ENCODE measurements at regions not wholly inside any gene's neighbourhood (a gene's known extent, or its start where the extent isn't known, plus 50 kb on each side); places are given as distances from the start of the nearest gene placed in this dataset.

GRCh38 chr2:163407296-163407695, 328.5 kb downstream of the FIGN start (continued):
- TF ChIP-seq AFF4 (CRISPR knock-in tag; IDR thresholded peaks at IDR 0.05; ENCODE audit: borderline replicate concordance) (no peak), CBFB (CRISPR knock-in tag; IDR thresholded peaks at IDR 0.05; ENCODE audit: low read depth) (no peak), ZNF425 (CRISPR knock-in tag; conservative IDR thresholded peaks at IDR 0.05) (no peak), NR3C1 (CRISPR knock-in tag; conservative IDR thresholded peaks at IDR 0.05; ENCODE audit: low read depth) (no peak), ZNF121 (CRISPR knock-in tag; IDR thresholded peaks at IDR 0.05) (no peak), MXD4 (CRISPR knock-in tag; IDR thresholded peaks at IDR 0.05; ENCODE audit: borderline replicate concordance) (no peak), SMAD4 (CRISPR knock-in tag; IDR thresholded peaks at IDR 0.05) (no peak), GABPB1 (CRISPR knock-in tag; IDR thresholded peaks at IDR 0.05) (no peak)

- TF ChIP-seq TEAD4 (CRISPR knock-in tag; IDR thresholded peaks at IDR 0.05) (no peak), ERG (CRISPR knock-in tag; IDR thresholded peaks at IDR 0.05) (no peak), ZNF263 (CRISPR knock-in tag; IDR thresholded peaks at IDR 0.05; ENCODE audit: low read depth) (no peak), SOX15 (CRISPR knock-in tag; IDR thresholded peaks at IDR 0.05) (no peak), IRF1 (CRISPR knock-in tag; IDR thresholded peaks at IDR 0.05) (no peak), ZMAT4 (CRISPR knock-in tag; IDR thresholded peaks at IDR 0.05) (no peak), TCF7 (CRISPR knock-in tag; IDR thresholded peaks at IDR 0.05; ENCODE audit: low read depth) (no peak), NR1H2 (CRISPR knock-in tag; IDR thresholded peaks at IDR 0.05) (no peak), FOXK1 (CRISPR knock-in tag; IDR thresholded peaks at IDR 0.05) (no peak), ZNF396 (CRISPR knock-in tag; IDR thresholded peaks at IDR 0.05; ENCODE audit: borderline replicate concordance) (no peak), PRRX2 (CRISPR knock-in tag; IDR thresholded peaks at IDR 0.05) (no peak), GABPB1 (CRISPR knock-in tag; IDR thresholded peaks at IDR 0.05) (no peak)
- Mint-ChIP-seq H3K27me3 (ENCODE audit: low read depth) (no peaks in the 10 kb centered on the region), H3K36me3 (no peaks in the 10 kb centered on the region), H3K4me1 (peaks cover 12% of the 10 kb centered on the region), H3K27ac (no peak overlapping the region), H3K4me3 (no peak overlapping the region), H3K9me3 (no peaks in the 10 kb centered on the region)
- no peak for ATAC-seq
- ChIA-PET CTCF (no interaction called here), POLR2A (no interaction called here)
- DNase-seq (ENCODE audit: low spot score), result no peak
Observed at GRCh38 chr2:163405298-163405697, 330.5 kb downstream of the FIGN start.

All from WTC11 (cell line).